ENCODE measurements at regions not wholly inside any gene's neighbourhood (a gene's known extent, or its start where the extent isn't known, plus 50 kb on each side); places are given as distances from the start of the nearest gene placed in this dataset.

DNA sequence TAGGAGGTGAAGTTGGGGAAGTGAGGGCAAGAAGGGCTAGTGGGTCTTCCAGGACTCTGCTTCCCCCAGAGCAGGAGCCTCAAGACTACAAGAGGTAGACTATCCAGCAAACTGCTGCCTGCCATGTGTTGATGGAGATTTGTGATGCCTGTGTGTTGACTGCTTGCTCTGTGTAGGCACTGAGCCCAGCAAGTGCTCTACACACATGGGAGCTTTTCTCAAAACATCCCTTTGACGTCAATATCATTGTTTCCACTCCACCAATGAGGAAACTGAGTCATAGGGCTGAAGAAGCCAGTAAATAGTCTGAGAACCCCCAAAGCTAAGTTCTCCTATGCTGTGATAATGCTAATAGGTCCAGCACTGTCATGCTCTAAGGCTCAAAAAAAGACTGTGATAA is 207.2 kb upstream of the NFIA start:
- TF ChIP-seq, protein P1, sequence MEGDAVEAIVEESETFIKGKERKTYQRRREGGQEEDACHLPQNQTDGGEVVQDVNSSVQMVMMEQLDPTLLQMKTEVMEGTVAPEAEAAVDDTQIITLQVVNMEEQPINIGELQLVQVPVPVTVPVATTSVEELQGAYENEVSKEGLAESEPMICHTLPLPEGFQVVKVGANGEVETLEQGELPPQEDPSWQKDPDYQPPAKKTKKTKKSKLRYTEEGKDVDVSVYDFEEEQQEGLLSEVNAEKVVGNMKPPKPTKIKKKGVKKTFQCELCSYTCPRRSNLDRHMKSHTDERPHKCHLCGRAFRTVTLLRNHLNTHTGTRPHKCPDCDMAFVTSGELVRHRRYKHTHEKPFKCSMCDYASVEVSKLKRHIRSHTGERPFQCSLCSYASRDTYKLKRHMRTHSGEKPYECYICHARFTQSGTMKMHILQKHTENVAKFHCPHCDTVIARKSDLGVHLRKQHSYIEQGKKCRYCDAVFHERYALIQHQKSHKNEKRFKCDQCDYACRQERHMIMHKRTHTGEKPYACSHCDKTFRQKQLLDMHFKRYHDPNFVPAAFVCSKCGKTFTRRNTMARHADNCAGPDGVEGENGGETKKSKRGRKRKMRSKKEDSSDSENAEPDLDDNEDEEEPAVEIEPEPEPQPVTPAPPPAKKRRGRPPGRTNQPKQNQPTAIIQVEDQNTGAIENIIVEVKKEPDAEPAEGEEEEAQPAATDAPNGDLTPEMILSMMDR (conservative IDR thresholded peaks at IDR 0.05; ENCODE audit: low read depth, low read length) = no peak
- TF ChIP-seq EZH2 (IDR thresholded peaks at IDR 0.05; ENCODE audit: borderline replicate concordance, low read depth, low read length, poor library complexity, severe bottlenecking) = no peak

Data from A673 (cell line).